ENCODE measurements at regions not wholly inside any gene's neighbourhood (a gene's known extent, or its start where the extent isn't known, plus 50 kb on each side); places are given as distances from the start of the nearest gene placed in this dataset.

- 50% methylated on average over 15 of the region's 76 CpGs for WGBS (ENCODE audit: insufficient coverage, low coverage, low lambda C conversion rate, missing lambda C conversion rate)
- Histone ChIP-seq H3K9me3 (no peaks in the 10 kb centered on the region), H3K27ac (peak overlapping the region; percentile 60 to 70 (median 64)), H3K4me3 (peak overlapping the region; percentile 13 to 80 (median 75)), H3K36me3 (no peaks in the 10 kb centered on the region), H3K4me1 (peaks cover 0 to 30% (median 9%) of the 10 kb centered on the region in 4 donors), H3K27me3 (no peaks in the 10 kb centered on the region)
- ATAC-seq (peak; percentile 8 to 21 (median 13)), DNase-seq (peak; percentile 67 to 69 (median 67))
- TF ChIP-seq POLR2A (IDR thresholded peaks at IDR 0.05) (no peak), CTCF (IDR thresholded peaks at IDR 0.05) (peak in 2 of 4 donors; percentile 12 to 16)
- intact Hi-C loops (cut with DNase I) = no loop called here
These were observed 53.1 kb upstream of the DAB2IP start for GRCh38 chr9:121598167-121598964.

GRCh38 chr9:121598965-121599871 is 52.2 kb upstream of the DAB2IP start:
- TF ChIP-seq POLR2A (IDR thresholded peaks at IDR 0.05) (peak; percentile 97), CTCF (IDR thresholded peaks at IDR 0.05) (peak in 2 of 4 donors; percentile 10 to 16)
- DNase-seq = peak; percentile 94 to 95 (median 94)
- Histone ChIP-seq H3K36me3 (no peaks in the 10 kb centered on the region), H3K9me3 (no peaks in the 10 kb centered on the region), H3K27me3 (no peaks in the 10 kb centered on the region), H3K4me3 (peak overlapping the region; percentile 48 to 80 (median 75)), H3K4me1 (peaks cover 0 to 34% (median 11%) of the 10 kb centered on the region in 4 donors), H3K27ac (peak overlapping the region; percentile 70 to 88 (median 71))
- WGBS (ENCODE audit: insufficient coverage, low coverage, low lambda C conversion rate, missing lambda C conversion rate) = 2% methylated on average over 9 of the region's 88 CpGs
- peak; percentile 84 to 93 (median 91) for ATAC-seq
- intact Hi-C loops (cut with DNase I) = no loop called here

- intact Hi-C loops (cut with DNase I) = no loop called here
- peak overlapping the region; percentile 64 to 88 (median 71) for H3K27ac ChIP-seq
- H3K36me3 ChIP-seq = no peaks in the 10 kb centered on the region
- ATAC-seq (peak; percentile 4 to 24 (median 8)), DNase-seq (peak in 1 of 3 donors; percentile 36)
- peak overlapping the region; percentile 48 to 80 (median 75) for H3K4me3 ChIP-seq
- 3% methylated on average over 6 of the region's 25 CpGs for WGBS (ENCODE audit: insufficient coverage, low coverage, low lambda C conversion rate, missing lambda C conversion rate)
- TF ChIP-seq POLR2A (IDR thresholded peaks at IDR 0.05) (no peak), CTCF (IDR thresholded peaks at IDR 0.05) (no peak)
- H3K4me1 ChIP-seq = peaks cover 0 to 40% (median 14%) of the 10 kb centered on the region in 4 donors
- no peaks in the 10 kb centered on the region for H3K27me3 ChIP-seq
- H3K9me3 ChIP-seq = no peaks in the 10 kb centered on the region
These were observed 51.4 kb upstream of the DAB2IP start for GRCh38 chr9:121599872-121600585.

- intact Hi-C loops (cut with DNase I) = no loop called here
- 12% methylated on average over 3 of the region's 3 CpGs for WGBS (ENCODE audit: insufficient coverage, low coverage, low lambda C conversion rate, missing lambda C conversion rate)
- H3K27ac ChIP-seq = peak overlapping the region; percentile 39 to 88 (median 71)
- peak; percentile 21 to 46 (median 36) for ATAC-seq
- H3K4me1 ChIP-seq = peaks cover 0 to 40% (median 14%) of the 10 kb centered on the region in 4 donors
- no peak overlapping the region for H3K4me3 ChIP-seq
- peak; percentile 75 for TF ChIP-seq POLR2A (IDR thresholded peaks at IDR 0.05)
- TF ChIP-seq CTCF (IDR thresholded peaks at IDR 0.05) = peak in 1 of 4 donors; percentile 2
- no peak for DNase-seq
- no peaks in the 10 kb centered on the region for H3K36me3 ChIP-seq
- H3K27me3 ChIP-seq = no peaks in the 10 kb centered on the region
- H3K9me3 ChIP-seq = no peaks in the 10 kb centered on the region
These were observed 50.2 kb upstream of the DAB2IP start for GRCh38 chr9:121601194-121601593.

Measured in right lobe of liver (tissue), 6 donors.